ENCODE measurements at regions not wholly inside any gene's neighbourhood (a gene's known extent, or its start where the extent isn't known, plus 50 kb on each side); places are given as distances from the start of the nearest gene placed in this dataset.

GRCh38 chr14:54209511-54210250, 187.1 kb upstream of the CDKN3 start:
- TF ChIP-seq EP300 (IDR thresholded peaks at IDR 0.05) = no peak
- no peak for TF ChIP-seq POLR2A (IDR thresholded peaks at IDR 0.05)
- TF ChIP-seq CTCF (IDR thresholded peaks at IDR 0.05) = no peak
